ENCODE measurements at regions not wholly inside any gene's neighbourhood (a gene's known extent, or its start where the extent isn't known, plus 50 kb on each side); places are given as distances from the start of the nearest gene placed in this dataset.

DNA sequence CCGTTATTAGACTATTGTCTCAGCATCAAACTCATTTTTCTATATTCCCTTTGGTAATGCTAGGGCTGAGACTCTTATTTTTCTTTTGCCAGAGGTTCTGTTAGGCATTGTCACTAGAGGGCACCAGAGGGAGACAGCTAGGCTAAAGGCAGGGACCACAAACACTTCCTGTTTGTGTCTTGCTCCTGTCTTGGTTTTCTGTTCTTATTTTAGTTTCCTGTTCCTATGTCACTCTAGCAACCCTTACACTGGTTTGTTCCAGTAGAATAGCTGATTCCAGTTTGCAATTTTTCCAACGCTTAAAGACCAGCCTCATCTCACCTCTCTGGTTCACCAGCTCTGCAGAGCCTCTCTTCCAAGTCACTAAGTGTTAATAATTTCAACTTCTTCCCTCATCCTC, 772.0 kb downstream of the DIAPH3 start:
- Histone ChIP-seq H3K27ac (no peak overlapping the region), H3K36me3 (ENCODE audit: insufficient read depth) (no peaks in the 10 kb centered on the region), H3K4me2 (peak overlapping the region; percentile 39; the same call in 1 of the 2 replicates), H3K4me1 (ENCODE audit: low read depth, poor library complexity, severe bottlenecking) (peaks cover 6% of the 10 kb centered on the region), H3K9ac (no peak overlapping the region), H3K27me3 (ENCODE audit: insufficient read depth, low read depth) (no peaks in the 10 kb centered on the region), H2AFZ (ENCODE audit: low read depth) (peak overlapping the region; percentile 79), H4K20me1 (ENCODE audit: insufficient read depth) (no peaks in the 10 kb centered on the region), H3K79me2 (ENCODE audit: insufficient read depth, low read depth) (no peaks in the 10 kb centered on the region), H3K4me3 (IDR thresholded peaks at IDR 0.05; ENCODE audit: insufficient read depth, low read depth, low read length) (no peak overlapping the region)
- TF ChIP-seq, protein P1, sequence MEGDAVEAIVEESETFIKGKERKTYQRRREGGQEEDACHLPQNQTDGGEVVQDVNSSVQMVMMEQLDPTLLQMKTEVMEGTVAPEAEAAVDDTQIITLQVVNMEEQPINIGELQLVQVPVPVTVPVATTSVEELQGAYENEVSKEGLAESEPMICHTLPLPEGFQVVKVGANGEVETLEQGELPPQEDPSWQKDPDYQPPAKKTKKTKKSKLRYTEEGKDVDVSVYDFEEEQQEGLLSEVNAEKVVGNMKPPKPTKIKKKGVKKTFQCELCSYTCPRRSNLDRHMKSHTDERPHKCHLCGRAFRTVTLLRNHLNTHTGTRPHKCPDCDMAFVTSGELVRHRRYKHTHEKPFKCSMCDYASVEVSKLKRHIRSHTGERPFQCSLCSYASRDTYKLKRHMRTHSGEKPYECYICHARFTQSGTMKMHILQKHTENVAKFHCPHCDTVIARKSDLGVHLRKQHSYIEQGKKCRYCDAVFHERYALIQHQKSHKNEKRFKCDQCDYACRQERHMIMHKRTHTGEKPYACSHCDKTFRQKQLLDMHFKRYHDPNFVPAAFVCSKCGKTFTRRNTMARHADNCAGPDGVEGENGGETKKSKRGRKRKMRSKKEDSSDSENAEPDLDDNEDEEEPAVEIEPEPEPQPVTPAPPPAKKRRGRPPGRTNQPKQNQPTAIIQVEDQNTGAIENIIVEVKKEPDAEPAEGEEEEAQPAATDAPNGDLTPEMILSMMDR (conservative IDR thresholded peaks at IDR 0.05; ENCODE audit: low read depth, low read length) = peak; percentile 67

DNA sequence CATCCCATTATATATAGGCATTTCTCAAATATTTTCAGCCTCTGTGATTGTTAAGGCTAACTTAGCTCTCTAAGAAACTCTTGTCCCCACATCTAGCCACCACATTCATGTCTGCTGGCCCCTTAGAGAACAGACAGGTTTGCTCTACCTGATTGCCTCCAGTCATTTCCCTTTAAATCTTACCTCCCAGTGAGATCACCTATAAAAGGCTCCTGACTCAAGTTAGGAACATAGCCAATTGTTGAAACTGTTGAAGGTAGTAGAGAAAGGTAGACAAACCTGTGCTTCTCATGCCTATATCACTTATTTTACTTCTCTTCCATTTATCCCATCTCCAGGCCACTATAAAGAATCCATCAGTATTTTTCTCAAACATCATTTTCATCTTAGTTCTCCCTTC, 771.4 kb downstream of the DIAPH3 start:
- no peak overlapping the region for H3K4me2 ChIP-seq
- peak overlapping the region; percentile 79 for H2AFZ ChIP-seq (ENCODE audit: low read depth)
- H3K27me3 ChIP-seq (ENCODE audit: insufficient read depth, low read depth) = no peaks in the 10 kb centered on the region
- no peaks in the 10 kb centered on the region for H3K79me2 ChIP-seq (ENCODE audit: insufficient read depth, low read depth)
- H3K4me1 ChIP-seq (ENCODE audit: low read depth, poor library complexity, severe bottlenecking) = peaks cover 6% of the 10 kb centered on the region
- H3K36me3 ChIP-seq (ENCODE audit: insufficient read depth) = no peaks in the 10 kb centered on the region
- TF ChIP-seq, protein P1 (conservative IDR thresholded peaks at IDR 0.05; ENCODE audit: low read depth, low read length) = no peak
- no peak overlapping the region for H3K4me3 ChIP-seq (IDR thresholded peaks at IDR 0.05; ENCODE audit: insufficient read depth, low read depth, low read length)
- H3K9ac ChIP-seq = no peak overlapping the region
- H4K20me1 ChIP-seq (ENCODE audit: insufficient read depth) = no peaks in the 10 kb centered on the region
- H3K27ac ChIP-seq = no peak overlapping the region

DNA sequence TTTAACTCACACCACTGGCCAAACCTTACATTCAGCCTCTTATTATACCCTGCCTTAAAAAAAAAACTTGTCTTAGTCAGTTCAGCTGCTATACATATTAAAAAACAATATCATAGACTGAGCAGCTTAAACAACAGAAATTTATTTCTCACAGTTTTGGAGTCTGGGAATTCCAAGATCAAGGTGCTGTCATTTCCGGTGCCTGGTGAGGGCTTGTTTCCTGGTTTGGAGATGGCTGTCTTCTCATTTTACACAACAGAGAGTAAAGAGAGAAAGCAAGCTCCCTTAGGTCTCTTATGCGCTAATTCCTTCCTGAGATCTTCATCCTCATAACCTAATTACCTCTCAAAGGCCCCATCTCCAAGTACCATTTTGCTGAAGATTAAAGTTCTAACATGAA, 769.2 kb downstream of the DIAPH3 start:
- no peaks in the 10 kb centered on the region for H3K79me2 ChIP-seq (ENCODE audit: insufficient read depth, low read depth)
- H3K4me3 ChIP-seq (IDR thresholded peaks at IDR 0.05; ENCODE audit: insufficient read depth, low read depth, low read length) = no peak overlapping the region
- no peaks in the 10 kb centered on the region for H3K27me3 ChIP-seq (ENCODE audit: insufficient read depth, low read depth)
- no peaks in the 10 kb centered on the region for H3K36me3 ChIP-seq (ENCODE audit: insufficient read depth)
- no peaks in the 10 kb centered on the region for H4K20me1 ChIP-seq (ENCODE audit: insufficient read depth)
- H3K27ac ChIP-seq = no peak overlapping the region
- TF ChIP-seq, protein P1 (conservative IDR thresholded peaks at IDR 0.05; ENCODE audit: low read depth, low read length) = no peak
- peaks cover 6% of the 10 kb centered on the region for H3K4me1 ChIP-seq (ENCODE audit: low read depth, poor library complexity, severe bottlenecking)
- no peak overlapping the region for H3K4me2 ChIP-seq
- H2AFZ ChIP-seq (ENCODE audit: low read depth) = no peak overlapping the region
- H3K9ac ChIP-seq = no peak overlapping the region

DNA sequence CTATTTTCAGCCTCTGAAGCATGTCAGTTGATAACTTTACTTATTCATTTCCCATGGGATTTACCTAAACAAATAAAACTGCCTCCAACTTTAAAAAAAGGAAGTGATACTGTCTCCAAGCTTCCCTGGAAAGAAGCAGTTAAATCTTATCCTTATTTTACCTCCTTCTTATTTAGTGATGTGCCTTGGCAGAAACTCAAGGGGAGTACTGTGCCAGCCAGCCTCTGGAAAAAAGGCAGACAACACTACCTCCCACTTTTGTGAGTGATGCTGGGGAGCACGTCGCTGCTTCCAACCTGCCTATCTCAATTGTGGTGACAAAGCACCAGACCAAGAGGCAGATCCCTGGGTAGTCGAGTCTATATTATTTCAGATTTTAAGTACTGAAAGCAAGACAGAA, 765.6 kb downstream of the DIAPH3 start:
- Histone ChIP-seq H3K9ac (no peak overlapping the region), H4K20me1 (ENCODE audit: insufficient read depth) (no peaks in the 10 kb centered on the region), H3K27ac (no peak overlapping the region), H3K4me2 (no peak overlapping the region), H3K36me3 (ENCODE audit: insufficient read depth) (no peaks in the 10 kb centered on the region), H3K4me3 (IDR thresholded peaks at IDR 0.05; ENCODE audit: insufficient read depth, low read depth, low read length) (no peak overlapping the region), H3K79me2 (ENCODE audit: insufficient read depth, low read depth) (no peaks in the 10 kb centered on the region), H3K4me1 (ENCODE audit: low read depth, poor library complexity, severe bottlenecking) (no peaks in the 10 kb centered on the region), H3K27me3 (ENCODE audit: insufficient read depth, low read depth) (no peaks in the 10 kb centered on the region), H2AFZ (ENCODE audit: low read depth) (no peak overlapping the region)
- TF ChIP-seq, protein P1 (conservative IDR thresholded peaks at IDR 0.05; ENCODE audit: low read depth, low read length) = no peak
